H9 (cell line): ENCODE measurements at regions not wholly inside any gene's neighbourhood (a gene's known extent, or its start where the extent isn't known, plus 50 kb on each side); places are given as distances from the start of the nearest gene placed in this dataset.

Experiments
- DNase-seq: peaks from one replicate; pipeline ENCODE4 v3.0.0-alpha.2; 2017
- H2AFZ ChIP-seq: one replicate; pipeline ENCODE4 v1.6.1; 2013; ENCODE audit warnings: mild to moderate bottlenecking, low read length, control low read depth, moderate library complexity
- H2AK5ac ChIP-seq: 2 replicates; pipeline ENCODE4 v1.6.1; 2013; ENCODE audit warnings: low read length, control low read depth, mixed read lengths; ENCODE audit not compliant: insufficient read length
- H2BK120ac ChIP-seq: one replicate; pipeline ENCODE4 v1.6.1; 2013; ENCODE audit warnings: low read depth, mild to moderate bottlenecking, low read length, control low read depth, inconsistent platforms; ENCODE audit not compliant: poor library complexity, severe bottlenecking
- H2BK12ac ChIP-seq: 2 replicates; pipeline ENCODE4 v1.6.1; 2013; ENCODE audit warnings: low read length, control low read depth, mixed read lengths, low read depth; ENCODE audit not compliant: insufficient read length
- H2BK15ac ChIP-seq: 2 replicates; pipeline ENCODE4 v1.6.1; 2013; ENCODE audit warnings: low read depth, low read length, control low read depth
- H2BK20ac ChIP-seq: one replicate; pipeline ENCODE4 v1.6.1; 2013; ENCODE audit warnings: low read depth, mild to moderate bottlenecking, low read length, control low read depth, inconsistent platforms; ENCODE audit not compliant: poor library complexity, severe bottlenecking
- H2BK5ac ChIP-seq: 2 replicates; pipeline ENCODE4 v1.6.1; 2013; ENCODE audit warnings: low read length, control low read depth, mixed read lengths; ENCODE audit not compliant: insufficient read length
- H3K14ac ChIP-seq: 2 replicates; pipeline ENCODE4 v1.6.1; 2013; ENCODE audit warnings: low read length, control low read depth; ENCODE audit not compliant: insufficient read depth
- H3K18ac ChIP-seq: 2 replicates; pipeline ENCODE4 v1.6.1; 2013; ENCODE audit warnings: low read depth, mild to moderate bottlenecking, mixed read lengths, low read length, control low read depth; ENCODE audit not compliant: insufficient read length
- H3K23ac ChIP-seq: 2 replicates; pipeline ENCODE4 v1.6.1; 2013; ENCODE audit warnings: low read length, control low read depth, mixed read lengths, low read depth; ENCODE audit not compliant: insufficient read length
- H3K23me2 ChIP-seq: 2 replicates; pipeline ENCODE4 v1.6.1; 2013; ENCODE audit warnings: low read depth, mild to moderate bottlenecking, mixed read lengths, low read length, control low read depth; ENCODE audit not compliant: insufficient read length, poor library complexity, severe bottlenecking
- H3K27ac ChIP-seq: 2 replicates; pipeline ENCODE4 v1.5.1; 2013; ENCODE audit warnings: low read length, control low read depth, mixed read lengths, low read depth; ENCODE audit not compliant: insufficient read length
- H3K27me3 ChIP-seq: 2 replicates; pipeline ENCODE4 v1.6.1; 2013; ENCODE audit warnings: low read length, control low read depth, inconsistent platforms; ENCODE audit not compliant: insufficient read depth
- H3K4ac ChIP-seq: 2 replicates; pipeline ENCODE4 v1.6.1; 2013; ENCODE audit warnings: low read depth, mild to moderate bottlenecking, control low read depth, inconsistent platforms, low read length, moderate library complexity
- H3K4me1 ChIP-seq: 2 replicates; pipeline ENCODE4 v1.6.1; 2013; ENCODE audit warnings: low read length, control low read depth, inconsistent platforms; ENCODE audit not compliant: insufficient read depth
- H3K4me2 ChIP-seq: 2 replicates; pipeline ENCODE4 v1.6.1; 2013; ENCODE audit warnings: low read length, control low read depth, mixed read lengths; ENCODE audit not compliant: insufficient read length, insufficient read depth
- H3K56ac ChIP-seq: 2 replicates; pipeline ENCODE4 v1.6.1; 2013; ENCODE audit warnings: low read depth, mild to moderate bottlenecking, mixed read lengths, low read length, control low read depth; ENCODE audit not compliant: insufficient read length
- H3K79me1 ChIP-seq: 2 replicates; pipeline ENCODE4 v1.6.1; 2013; ENCODE audit warnings: low read depth, mild to moderate bottlenecking, moderate library complexity, low read length, control low read depth, inconsistent platforms; ENCODE audit not compliant: insufficient read depth, poor library complexity, severe bottlenecking
- H3K79me2 ChIP-seq: 2 replicates; pipeline ENCODE4 v1.6.1; 2013; ENCODE audit warnings: low read length, control low read depth, inconsistent platforms; ENCODE audit not compliant: insufficient read depth
- H3K9ac ChIP-seq: 2 replicates; pipeline ENCODE4 v1.6.1; 2013; ENCODE audit warnings: low read length, control low read depth, mixed read lengths; ENCODE audit not compliant: insufficient read length; ENCODE audit errors: extremely low read depth
- H3K9me3 ChIP-seq: one replicate; pipeline ENCODE4 v1.6.1; 2013; ENCODE audit warnings: low read depth, low read length, inconsistent platforms; ENCODE audit not compliant: control insufficient read depth
- H3T11ph ChIP-seq: one replicate; pipeline ENCODE4 v1.6.1; 2013; ENCODE audit warnings: mild to moderate bottlenecking, low read length, control low read depth, inconsistent platforms
- H4K20me1 ChIP-seq: one replicate; pipeline ENCODE4 v1.6.1; 2013; ENCODE audit not compliant: control insufficient read depth, insufficient read length, insufficient read depth
- H4K5ac ChIP-seq: 2 replicates; pipeline ENCODE4 v1.6.1; 2013; ENCODE audit warnings: low read depth, mild to moderate bottlenecking, mixed read lengths, low read length, control low read depth; ENCODE audit not compliant: insufficient read length
- H4K8ac ChIP-seq: replicated peaks from 2 replicates; pipeline ENCODE4 v1.6.1; 2013; ENCODE audit warnings: low read length, control low read depth, mixed read lengths, low read depth; ENCODE audit not compliant: insufficient read length
- H4K91ac ChIP-seq: 2 replicates; pipeline ENCODE4 v1.6.1; 2013; ENCODE audit warnings: low read depth, mild to moderate bottlenecking, moderate library complexity, mixed read lengths, low read length, control low read depth; ENCODE audit not compliant: insufficient read length
- H3K27ac Mint-ChIP-seq, 3 experiments: 2 replicates in 2 of 3; 3 replicates in 1 of 3; pipeline ENCODE4 v1.8.0; 2020 to 2021; ENCODE audit warnings: mixed read lengths in 3 of 3, mild to moderate bottlenecking in 1 of 3, moderate library complexity in 1 of 3
- H3K27me3 Mint-ChIP-seq: 2 replicates; pipeline ENCODE4 v1.8.0; 2021; ENCODE audit warnings: low read depth, mild to moderate bottlenecking, moderate library complexity, mixed read lengths
- H3K36me3 Mint-ChIP-seq, 3 experiments: 2 replicates in 2 of 3; 3 replicates in 1 of 3; pipeline ENCODE4 v1.8.0; 2020 to 2021; ENCODE audit warnings: low read depth in 3 of 3, mixed read lengths in 3 of 3; ENCODE audit not compliant: insufficient read depth in 1 of 3
- H3K4me1 Mint-ChIP-seq, 2 experiments: 2 replicates each; pipeline ENCODE4 v1.8.0; 2020; ENCODE audit warnings: mixed read lengths in 2 of 2
- H3K4me3 Mint-ChIP-seq, 2 experiments: 2 replicates in 1 of 2; 3 replicates in 1 of 2; pipeline ENCODE4 v1.8.0; 2020 to 2021; ENCODE audit warnings: mild to moderate bottlenecking in 2 of 2, mixed read lengths in 2 of 2, moderate library complexity in 1 of 2
- H3K9me3 Mint-ChIP-seq, 2 experiments: 2 replicates in 1 of 2; 3 replicates in 1 of 2; pipeline ENCODE4 v1.8.0; 2020; ENCODE audit warnings: mild to moderate bottlenecking in 2 of 2, mixed read lengths in 2 of 2, moderate library complexity in 1 of 2
- WGBS: extraction: QIAGEN DNeasy Blood & Tissue Kit; methylation state at CpG from one replicate; pipeline ENCODE4 v1.1.7; 2013; ENCODE audit warnings: missing lambda C conversion rate, low lambda C conversion rate, mixed read lengths; ENCODE audit not compliant: insufficient read length; ENCODE audit errors: extremely low coverage; 5-methylcytosine and 5-hydroxymethylcytosine counted together
- TF ChIP-seq, protein P1 (sequence below): fragments of 200-600 bp; sonication (generic); conservative IDR thresholded peaks from 3 replicates; pipeline ENCODE4 v1.8.0; 2021; ENCODE audit warnings: antibody characterized with exemption, mild to moderate bottlenecking

DNA sequence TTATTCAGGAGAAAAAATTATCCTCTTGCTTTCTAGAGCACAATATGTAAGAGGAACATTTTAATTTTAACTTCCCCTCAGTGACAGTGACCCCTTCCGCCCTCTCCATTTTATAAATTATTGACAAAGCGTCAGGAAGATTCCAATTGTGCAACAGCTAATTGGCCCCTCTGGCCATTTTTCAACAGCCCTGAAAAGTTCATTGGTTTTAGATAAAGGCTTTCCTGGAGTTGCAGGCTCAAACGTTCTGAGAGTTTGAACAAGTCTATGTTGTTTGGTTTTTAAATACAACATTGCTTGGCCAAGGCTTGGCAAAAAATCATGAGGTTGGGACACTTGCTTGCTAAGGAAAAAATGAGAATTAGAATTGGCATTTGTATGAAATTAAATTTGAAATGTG lies 422.2 kb upstream of the ANKRD30A start:
- H4K91ac ChIP-seq = no peak overlapping the region
- no peaks in the 10 kb centered on the region for H3K4me1 ChIP-seq
- H3K56ac ChIP-seq = no peak overlapping the region
- no peaks in the 10 kb centered on the region for H3K4me1 Mint-ChIP-seq
- H3K27me3 Mint-ChIP-seq = no peaks in the 10 kb centered on the region
- H3K18ac ChIP-seq = no peak overlapping the region
- no peak for DNase-seq
- H3K4me2 ChIP-seq = no peak overlapping the region
- H2BK15ac ChIP-seq = no peak overlapping the region
- no peaks in the 10 kb centered on the region for H3K23me2 ChIP-seq
- no CpG with 5 or more reads among the region's 3 CpGs for WGBS
- no peak overlapping the region for H4K5ac ChIP-seq
- H2BK120ac ChIP-seq = no peak overlapping the region
- no peaks in the 10 kb centered on the region for H3K9me3 Mint-ChIP-seq
- no peaks in the 10 kb centered on the region for H3K36me3 Mint-ChIP-seq
- H3K79me2 ChIP-seq = no peaks in the 10 kb centered on the region
- no peak overlapping the region for H3K9ac ChIP-seq
- no peak overlapping the region for H2BK12ac ChIP-seq
- no peak overlapping the region for H3K27ac ChIP-seq
- no peaks in the 10 kb centered on the region for H3K27me3 ChIP-seq
- H3K4ac ChIP-seq = no peak overlapping the region
- no peak overlapping the region for H2BK20ac ChIP-seq
- no peak overlapping the region for H2AK5ac ChIP-seq
- H3K4me3 Mint-ChIP-seq = no peak overlapping the region
- no peak overlapping the region for H3K27ac Mint-ChIP-seq
- no peak overlapping the region for H3T11ph ChIP-seq
- no peaks in the 10 kb centered on the region for H3K9me3 ChIP-seq
- no peak overlapping the region for H2AFZ ChIP-seq
- no peaks in the 10 kb centered on the region for H3K79me1 ChIP-seq
- H4K20me1 ChIP-seq = no peaks in the 10 kb centered on the region
- no peak overlapping the region for H3K14ac ChIP-seq
- H2BK5ac ChIP-seq = no peak overlapping the region
- no peak overlapping the region for H4K8ac ChIP-seq
- no peak overlapping the region for H3K23ac ChIP-seq
- TF ChIP-seq, protein P1, sequence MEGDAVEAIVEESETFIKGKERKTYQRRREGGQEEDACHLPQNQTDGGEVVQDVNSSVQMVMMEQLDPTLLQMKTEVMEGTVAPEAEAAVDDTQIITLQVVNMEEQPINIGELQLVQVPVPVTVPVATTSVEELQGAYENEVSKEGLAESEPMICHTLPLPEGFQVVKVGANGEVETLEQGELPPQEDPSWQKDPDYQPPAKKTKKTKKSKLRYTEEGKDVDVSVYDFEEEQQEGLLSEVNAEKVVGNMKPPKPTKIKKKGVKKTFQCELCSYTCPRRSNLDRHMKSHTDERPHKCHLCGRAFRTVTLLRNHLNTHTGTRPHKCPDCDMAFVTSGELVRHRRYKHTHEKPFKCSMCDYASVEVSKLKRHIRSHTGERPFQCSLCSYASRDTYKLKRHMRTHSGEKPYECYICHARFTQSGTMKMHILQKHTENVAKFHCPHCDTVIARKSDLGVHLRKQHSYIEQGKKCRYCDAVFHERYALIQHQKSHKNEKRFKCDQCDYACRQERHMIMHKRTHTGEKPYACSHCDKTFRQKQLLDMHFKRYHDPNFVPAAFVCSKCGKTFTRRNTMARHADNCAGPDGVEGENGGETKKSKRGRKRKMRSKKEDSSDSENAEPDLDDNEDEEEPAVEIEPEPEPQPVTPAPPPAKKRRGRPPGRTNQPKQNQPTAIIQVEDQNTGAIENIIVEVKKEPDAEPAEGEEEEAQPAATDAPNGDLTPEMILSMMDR = no peak
